IPS-NIHi11 (cell line): ENCODE measurements at regions not wholly inside any gene's neighbourhood (a gene's known extent, or its start where the extent isn't known, plus 50 kb on each side); places are given as distances from the start of the nearest gene placed in this dataset.

Experiments used
- DNase-seq: peaks from one replicate; pipeline ENCODE4 v3.0.0; 2012; ENCODE audit warnings: mixed read lengths, low spot score

- no peak for DNase-seq
Observed at GRCh38 chr21:25422610-25423608, 184.4 kb downstream of the MRPL39 start.

- peak; percentile 48 for DNase-seq
Observed at GRCh38 chr21:25421321-25422028, 185.8 kb downstream of the MRPL39 start.

- DNase-seq, result no peak
Observed at GRCh38 chr21:25420831-25421230, 186.4 kb downstream of the MRPL39 start.

- no peak for DNase-seq
Observed at GRCh38 chr21:25416669-25417068, 190.6 kb downstream of the MRPL39 start.

GRCh38 chr21:25412100-25412499 lies 195.2 kb downstream of the MRPL39 start:
- no peak for DNase-seq

GRCh38 chr21:25409978-25410377 lies 197.3 kb downstream of the MRPL39 start:
- DNase-seq, result no peak

- DNase-seq, result no peak
Observed at GRCh38 chr21:25408666-25409065, 198.6 kb downstream of the MRPL39 start.

GRCh38 chr21:25406887-25407579 lies 200.2 kb downstream of the MRPL39 start:
- DNase-seq, result no peak

- no peak for DNase-seq
Observed at GRCh38 chr21:25405984-25406383, 201.3 kb downstream of the MRPL39 start.

- DNase-seq, result no peak
Observed at GRCh38 chr21:25402134-25402961, 204.9 kb downstream of the MRPL39 start.

- DNase-seq, result no peak
Observed at GRCh38 chr21:25400427-25400826, 206.9 kb downstream of the MRPL39 start.

- DNase-seq, result no peak
Observed at GRCh38 chr21:25398630-25399029, 208.7 kb downstream of the MRPL39 start.

- no peak for DNase-seq
Observed at GRCh38 chr21:25396135-25396711, 211.1 kb downstream of the MRPL39 start.

- DNase-seq, result no peak
Observed at GRCh38 chr21:25391777-25392176, 215.5 kb downstream of the MRPL39 start.

GRCh38 chr21:25390701-25391100 lies 216.6 kb downstream of the MRPL39 start:
- DNase-seq, result no peak

- DNase-seq, result no peak
Observed at GRCh38 chr21:25387665-25388064, 219.6 kb downstream of the MRPL39 start.

GRCh38 chr21:25385911-25386474 lies 221.3 kb downstream of the MRPL39 start:
- peak; percentile 67 for DNase-seq

- no peak for DNase-seq
Observed at GRCh38 chr21:25385341-25385740, 221.9 kb downstream of the MRPL39 start.

- no peak for DNase-seq
Observed at GRCh38 chr21:25384782-25385181, 222.5 kb downstream of the MRPL39 start.

GRCh38 chr21:25383545-25383944 lies 223.7 kb downstream of the MRPL39 start:
- DNase-seq, result no peak

- no peak for DNase-seq
Observed at GRCh38 chr21:25381936-25382452, 225.3 kb downstream of the MRPL39 start.
